B cell (primary cell): ENCODE measurements at regions not wholly inside any gene's neighbourhood (a gene's known extent, or its start where the extent isn't known, plus 50 kb on each side); places are given as distances from the start of the nearest gene placed in this dataset.

Experiments
- ATAC-seq: fragments of 200-7000 bp; cut with Tn5 transposase; one replicate; pipeline ENCODE4 v1.10.0; 2021; ENCODE audit warnings: low read depth, mild to moderate bottlenecking, moderate number of reproducible peaks, moderate library complexity
- CTCF ChIA-PET: fragments of 350-600 bp; sonication (Branson Sonifier 250); formaldehyde crosslinking; loops from one replicate; lab custom pipeline; 2021; ENCODE audit warnings: antibody characterized with exemption, inconsistent platforms; lab: Charles Lee
- POLR2A ChIA-PET: fragments of 350-600 bp; sonication (Branson Sonifier 250); formaldehyde crosslinking; loops from one replicate; lab custom pipeline; 2021; ENCODE audit warnings: antibody characterized with exemption; lab: Charles Lee
- DNase-seq: peaks from one replicate; pipeline ENCODE4 v3.0.0; 2013
- H2AFZ ChIP-seq: 2 replicates; pipeline ENCODE4 v1.6.1; 2012; ENCODE audit warnings: mild to moderate bottlenecking, low read depth, low read length; ENCODE audit not compliant: insufficient read depth, poor library complexity, severe bottlenecking
- H3K27ac ChIP-seq, 2 donors: 1 replicate in 1 of 2; 2 replicates in 1 of 2; pipeline ENCODE4 v1.5.1; 2012 to 2013; ENCODE audit warnings: low read length in 2 of 2, mild to moderate bottlenecking in 2 of 2, moderate library complexity in 1 of 2
- H3K27me3 ChIP-seq, 4 experiments: fragments of 200-600 bp in 1 of 4; sonication (generic) in 1 of 4; replicated peaks in 1 of 4; 1 replicate in 2 of 4; 2 replicates in 2 of 4; pipeline versions ENCODE4 v1.6.1 to v1.7.0; 2013 to 2016; ENCODE audit warnings: low read length in 3 of 4, mild to moderate bottlenecking in 2 of 4, mixed read lengths in 1 of 4, moderate library complexity in 1 of 4; ENCODE audit not compliant: insufficient read depth in 4 of 4, control insufficient read depth in 3 of 4; ENCODE audit errors: control extremely low read depth in 1 of 4
- H3K36me3 ChIP-seq, 2 experiments: replicated peaks in 1 of 2; 1 replicate in 1 of 2; 2 replicates in 1 of 2; pipeline versions ENCODE4 v1.6.1 to v1.7.1; 2013; ENCODE audit warnings: low read length in 1 of 2; ENCODE audit not compliant: insufficient read depth in 2 of 2, control insufficient read depth in 1 of 2; ENCODE audit errors: control extremely low read depth in 1 of 2, extremely low read depth in 1 of 2
- H3K4me1 ChIP-seq, 2 donors: fragments of 200-600 bp in 1 of 2; sonication (generic) in 1 of 2; 1 replicate in 1 of 2; 2 replicates in 1 of 2; pipeline versions ENCODE4 v1.5.1 to v1.6.1; 2013 to 2017; ENCODE audit warnings: low read length in 2 of 2; ENCODE audit not compliant: control insufficient read depth in 2 of 2, insufficient read depth in 2 of 2
- H3K4me2 ChIP-seq: replicated peaks from 2 replicates; pipeline ENCODE3; 2012; ENCODE audit warnings: mild to moderate bottlenecking, low read depth, low read length; ENCODE audit not compliant: poor library complexity, severe bottlenecking
- H3K4me3 ChIP-seq, 5 experiments: fragments of 200-600 bp in 1 of 5; sonication (generic) in 1 of 5; 1 replicate in 3 of 5; 2 replicates in 2 of 5; pipeline versions ENCODE4 v1.5.1 to v1.7.0; 2011 to 2016; ENCODE audit warnings: low read length in 4 of 5, mild to moderate bottlenecking in 4 of 5, low read depth in 2 of 5, control low read depth in 1 of 5, moderate library complexity in 1 of 5; ENCODE audit not compliant: insufficient read depth in 1 of 5; ENCODE audit errors: control extremely low read depth in 1 of 5, extremely low read depth in 1 of 5
- H3K79me2 ChIP-seq: fragments of 200-600 bp; sonication (generic); one replicate; pipeline ENCODE4 v1.6.0; 2016; ENCODE audit warnings: low read length; ENCODE audit not compliant: control insufficient read depth, insufficient read depth
- H3K9ac ChIP-seq: fragments of 200-600 bp; sonication (generic); 2 replicates; pipeline ENCODE4 v1.6.1; 2017; ENCODE audit warnings: mild to moderate bottlenecking, low read length, moderate library complexity
- H3K9me3 ChIP-seq, 3 donors: one replicate each; pipeline versions ENCODE4 v1.6.1 to v1.7.1; 2013; ENCODE audit warnings: low read length in 2 of 3; ENCODE audit not compliant: control insufficient read depth in 2 of 3, insufficient read depth in 1 of 3; ENCODE audit errors: control extremely low read depth in 1 of 3
- H4K20me1 ChIP-seq: 2 replicates; pipeline ENCODE4 v1.6.0; 2012; ENCODE audit warnings: mild to moderate bottlenecking, low read length; ENCODE audit not compliant: insufficient read depth, control insufficient read depth, poor library complexity, severe bottlenecking
- H3K27ac Mint-ChIP-seq: one replicate; pipeline ENCODE4 v1.8.0; 2021; ENCODE audit warnings: mixed read lengths
- H3K27me3 Mint-ChIP-seq: one replicate; pipeline ENCODE4 v1.8.0; 2021; ENCODE audit warnings: mixed read lengths
- H3K4me1 Mint-ChIP-seq: one replicate; pipeline ENCODE4 v1.8.0; 2021; ENCODE audit warnings: mixed read lengths
- H3K4me3 Mint-ChIP-seq: one replicate; pipeline ENCODE4 v1.8.0; 2021; ENCODE audit warnings: mixed read lengths
- H3K9me3 Mint-ChIP-seq: one replicate; pipeline ENCODE4 v1.8.0; 2022; ENCODE audit warnings: mixed read lengths; ENCODE audit not compliant: insufficient read depth
- CTCF ChIP-seq: fragments of 200-600 bp; IDR thresholded peaks from one replicate; pipeline ENCODE4 v1.8.0; 2022; ENCODE audit warnings: antibody characterized with exemption, mild to moderate bottlenecking
- EZH2 ChIP-seq: IDR thresholded peaks from 2 replicates; pipeline ENCODE4 v1.6.1; 2012; ENCODE audit warnings: borderline replicate concordance, low read depth, mild to moderate bottlenecking, moderate library complexity, low read length; ENCODE audit not compliant: insufficient read depth, poor library complexity, severe bottlenecking
- WGBS: methylation state at CpG from one replicate; pipeline ENCODE4 v1.1.5; 2013; ENCODE audit warnings: missing lambda C conversion rate; ENCODE audit not compliant: insufficient coverage; 5-methylcytosine and 5-hydroxymethylcytosine counted together
- intact Hi-C: fragments of 100-400 bp; cut with micrococcal nuclease; formaldehyde crosslinking; loops from one replicate; pipeline ENCODE4 v1.10.0; 2022

GRCh38 chr5:56446728-56447127 is 213.6 kb upstream of the ANKRD55 start:
- Mint-ChIP-seq H3K9me3 (no peaks in the 10 kb centered on the region), H3K27me3 (no peaks in the 10 kb centered on the region), H3K27ac (no peak overlapping the region), H3K4me1 (peaks cover 13% of the 10 kb centered on the region), H3K4me3 (no peak overlapping the region)
- Histone ChIP-seq H3K27ac (no peak overlapping the region), H3K27me3 (no peaks in the 10 kb centered on the region), H3K79me2 (no peaks in the 10 kb centered on the region), H3K4me3 (no peak overlapping the region), H3K9ac (no peak overlapping the region), H3K4me2 (no peak overlapping the region), H3K9me3 (peaks cover 0 to 4% (median 0%) of the 10 kb centered on the region in 3 donors), H3K36me3 (no peaks in the 10 kb centered on the region), H4K20me1 (no peaks in the 10 kb centered on the region), H3K4me1 (peaks cover 7 to 9% of the 10 kb centered on the region in 2 donors), H2AFZ (no peak overlapping the region)
- TF ChIP-seq EZH2 (no peak), CTCF (no peak)
- ATAC-seq (no peak), DNase-seq (no peak)
- intact Hi-C loops, result no loop called here
- POLR2A ChIA-PET, result no interaction called here
- CTCF ChIA-PET, result no interaction called here

GRCh38 chr5:56443826-56444225 is 210.7 kb upstream of the ANKRD55 start:
- Histone ChIP-seq H3K27me3 (no peaks in the 10 kb centered on the region), H3K36me3 (no peaks in the 10 kb centered on the region), H3K4me2 (no peak overlapping the region), H4K20me1 (no peaks in the 10 kb centered on the region), H3K9ac (no peak overlapping the region), H2AFZ (no peak overlapping the region), H3K9me3 (peaks cover 0 to 4% (median 0%) of the 10 kb centered on the region in 3 donors), H3K4me1 (no peaks in the 10 kb centered on the region), H3K79me2 (no peaks in the 10 kb centered on the region), H3K4me3 (no peak overlapping the region), H3K27ac (no peak overlapping the region)
- no peak for DNase-seq
- ATAC-seq, result no peak
- CTCF ChIA-PET, result no interaction called here
- WGBS, result 97% methylated on average over 2 of the region's 2 CpGs
- H3K4me3 Mint-ChIP-seq, result no peak overlapping the region
- intact Hi-C loops, result no loop called here
- H3K27ac Mint-ChIP-seq, result no peak overlapping the region
- no peaks in the 10 kb centered on the region for H3K27me3 Mint-ChIP-seq
- POLR2A ChIA-PET, result no interaction called here
- no peaks in the 10 kb centered on the region for H3K9me3 Mint-ChIP-seq
- TF ChIP-seq EZH2, result no peak
- no peak for TF ChIP-seq CTCF
- peaks cover 5% of the 10 kb centered on the region for H3K4me1 Mint-ChIP-seq
